IPS DF 19.7 (cell line): ENCODE measurements at regions not wholly inside any gene's neighbourhood (a gene's known extent, or its start where the extent isn't known, plus 50 kb on each side); places are given as distances from the start of the nearest gene placed in this dataset.

Experiments
- DNase-seq: peaks from one replicate; pipeline ENCODE4 v3.0.0-alpha.2; 2013; ENCODE audit warnings: low read depth, low spot score

GRCh38 chr7:136807598-136807997, 60.9 kb upstream of the CHRM2 start:
- DNase-seq = no peak

GRCh38 chr7:136803028-136803427, 65.4 kb upstream of the CHRM2 start:
- DNase-seq = no peak

GRCh38 chr7:136783934-136784333, 84.5 kb upstream of the CHRM2 start:
- DNase-seq = no peak

GRCh38 chr7:136741941-136742340, 126.5 kb upstream of the CHRM2 start:
- no peak for DNase-seq

- no peak for DNase-seq
Observed at GRCh38 chr7:136728945-136729344, 139.5 kb upstream of the CHRM2 start.

GRCh38 chr7:136726460-136726859, 142.0 kb upstream of the CHRM2 start:
- no peak for DNase-seq

- no peak for DNase-seq
Observed at GRCh38 chr7:136717910-136718557, 150.4 kb upstream of the CHRM2 start.

GRCh38 chr7:136714062-136714461, 154.4 kb upstream of the CHRM2 start:
- no peak for DNase-seq

- no peak for DNase-seq
Observed at GRCh38 chr7:136710751-136711150, 157.7 kb upstream of the CHRM2 start.

- DNase-seq = no peak
Observed at GRCh38 chr7:136709876-136710275, 158.6 kb upstream of the CHRM2 start.

GRCh38 chr7:136702913-136703312, 165.5 kb upstream of the CHRM2 start:
- no peak for DNase-seq

GRCh38 chr7:136698977-136699376, 169.5 kb upstream of the CHRM2 start:
- DNase-seq = no peak

- no peak for DNase-seq
Observed at GRCh38 chr7:136698231-136698630, 170.2 kb upstream of the CHRM2 start.

GRCh38 chr7:136697271-136697670, 171.2 kb upstream of the CHRM2 start:
- DNase-seq = no peak

- no peak for DNase-seq
Observed at GRCh38 chr7:136693166-136694119, 175.0 kb upstream of the CHRM2 start.

- DNase-seq = no peak
Observed at GRCh38 chr7:136692221-136692620, 176.2 kb upstream of the CHRM2 start.

- DNase-seq = no peak
Observed at GRCh38 chr7:136688601-136689000, 179.9 kb upstream of the CHRM2 start.

- DNase-seq = no peak
Observed at GRCh38 chr7:136687693-136688322, 180.6 kb upstream of the CHRM2 start.

- DNase-seq = no peak
Observed at GRCh38 chr7:136685501-136686173, 182.8 kb upstream of the CHRM2 start.

- no peak for DNase-seq
Observed at GRCh38 chr7:136677471-136678365, 190.7 kb upstream of the CHRM2 start.

GRCh38 chr7:136667584-136667983, 200.9 kb upstream of the CHRM2 start:
- no peak for DNase-seq
